Muscle of leg (tissue), 3 donors: ENCODE measurements at regions not wholly inside any gene's neighbourhood (a gene's known extent, or its start where the extent isn't known, plus 50 kb on each side); places are given as distances from the start of the nearest gene placed in this dataset.

Experiments used
- DNase-seq: peaks from one replicate; pipeline ENCODE4 v3.0.0; 2013
- H3K27ac ChIP-seq: one replicate; pipeline ENCODE4 v1.5.1; 2013; ENCODE audit warnings: mild to moderate bottlenecking, low read length, control low read depth
- H3K27me3 ChIP-seq: one replicate; pipeline ENCODE4 v1.6.1; 2013; ENCODE audit warnings: low read length; ENCODE audit not compliant: control insufficient read depth, insufficient read depth
- H3K36me3 ChIP-seq: one replicate; pipeline ENCODE4 v1.6.1; 2013; ENCODE audit warnings: low read length; ENCODE audit not compliant: control insufficient read depth, insufficient read depth
- H3K4me1 ChIP-seq: one replicate; pipeline ENCODE4 v1.6.1; 2013; ENCODE audit warnings: low read length; ENCODE audit not compliant: control insufficient read depth, insufficient read depth
- H3K4me3 ChIP-seq: one replicate; pipeline ENCODE4 v1.5.1; 2013; ENCODE audit warnings: low read length, control low read depth
- H3K9me3 ChIP-seq: replicated peaks from 2 replicates; pipeline ENCODE4 v1.6.1; 2013; ENCODE audit warnings: low read depth, low read length; ENCODE audit not compliant: control insufficient read depth
- WGBS: methylation state at CpG from one replicate; pipeline ENCODE4 v1.1.5; 2013; ENCODE audit warnings: missing lambda C conversion rate; ENCODE audit not compliant: insufficient coverage; 5-methylcytosine and 5-hydroxymethylcytosine counted together

GRCh38 chr17:72591289-72592241 lies 470.7 kb downstream of the SOX9 start:
- DNase-seq, result peak; percentile 30
- H3K4me3 ChIP-seq, result peak overlapping the region; percentile 63
- H3K9me3 ChIP-seq, result no peaks in the 10 kb centered on the region
- WGBS, result under 1% methylated on average over 46 of the region's 62 CpGs
- H3K4me1 ChIP-seq, result peaks cover 13% of the 10 kb centered on the region
- H3K27me3 ChIP-seq, result peaks cover 52% of the 10 kb centered on the region
- H3K27ac ChIP-seq, result no peak overlapping the region
- H3K36me3 ChIP-seq, result no peaks in the 10 kb centered on the region

GRCh38 chr17:72592242-72592966 lies 471.6 kb downstream of the SOX9 start:
- peaks cover 13% of the 10 kb centered on the region for H3K4me1 ChIP-seq
- DNase-seq, result peak; percentile 86
- H3K36me3 ChIP-seq, result no peaks in the 10 kb centered on the region
- H3K4me3 ChIP-seq, result peak overlapping the region; percentile 63
- no peak overlapping the region for H3K27ac ChIP-seq
- H3K27me3 ChIP-seq, result peaks cover 52% of the 10 kb centered on the region
- WGBS, result under 1% methylated on average over 55 of the region's 71 CpGs
- H3K9me3 ChIP-seq, result no peaks in the 10 kb centered on the region

- DNase-seq, result no peak
- Histone ChIP-seq H3K4me3 (peak overlapping the region; percentile 63), H3K27me3 (peaks cover 48% of the 10 kb centered on the region), H3K27ac (no peak overlapping the region), H3K9me3 (no peaks in the 10 kb centered on the region), H3K4me1 (peaks cover 13% of the 10 kb centered on the region), H3K36me3 (no peaks in the 10 kb centered on the region)
- WGBS, result 67% methylated on average over 6 of the region's 9 CpGs
Observed at GRCh38 chr17:72592967-72593325, 472.1 kb downstream of the SOX9 start.

GRCh38 chr17:72594248-72594647 lies 473.4 kb downstream of the SOX9 start:
- no peak overlapping the region for H3K27ac ChIP-seq
- H3K36me3 ChIP-seq, result no peaks in the 10 kb centered on the region
- H3K9me3 ChIP-seq, result no peaks in the 10 kb centered on the region
- peaks cover 38% of the 10 kb centered on the region for H3K27me3 ChIP-seq
- WGBS, result 79% methylated on average over 5 of the region's 9 CpGs
- no peak for DNase-seq
- H3K4me3 ChIP-seq, result no peak overlapping the region
- peaks cover 13% of the 10 kb centered on the region for H3K4me1 ChIP-seq
